GM12878 (cell line): ENCODE measurements at regions not wholly inside any gene's neighbourhood (a gene's known extent, or its start where the extent isn't known, plus 50 kb on each side); places are given as distances from the start of the nearest gene placed in this dataset.

Experiments used
- ATAC-seq: fragments of 200-7000 bp; cut with Tn5 transposase; 3 replicates; pipeline ENCODE4 v1.9.1; 2020; ENCODE audit warnings: mild to moderate bottlenecking, moderate library complexity
- BruUV-seq: library from RNA; stranded (reverse); fragments of 400-500 nt; replicated peaks from 2 replicates; lab custom pipeline; 2021; lab: Mats Ljungman, UMichigan
- CTCF ChIA-PET: fragments of 300-600 bp; sonication (Branson Sonifier 250); formaldehyde crosslinking; extraction: SDS; loops from one replicate; lab custom pipeline; 2021; ENCODE audit warnings: inconsistent platforms; lab: Yijun Ruan, JAX
- POLR2A ChIA-PET: fragments of 350-600 bp; formaldehyde crosslinking; extraction: SDS; loops from one replicate; lab custom pipeline; 2021; ENCODE audit warnings: inconsistent platforms; lab: Charles Lee
- RAD21 ChIA-PET: fragments of 300-600 bp; sonication (Branson Sonifier 250); formaldehyde crosslinking; loops from one replicate; lab custom pipeline; 2023; ENCODE audit warnings: antibody characterized with exemption; ENCODE audit not compliant: unreplicated experiment; lab: Charles Lee
- SMC1A ChIA-PET: fragments of 300-600 bp; sonication (Branson Sonifier 250); formaldehyde crosslinking; loops from one replicate; lab custom pipeline; 2023; ENCODE audit not compliant: unreplicated experiment, uncharacterized antibody; lab: Charles Lee
- DNase-seq: peaks from one replicate; pipeline ENCODE4 v3.0.0-alpha.2; 2011; ENCODE audit warnings: low read depth, low spot score
- FAIRE-seq: peaks from 3 replicates; lab custom pipeline; 2011; peaks lifted over from hg19 to GRCh38; lab: Jason Lieb, UNC
- H2AFZ ChIP-seq: 2 replicates; pipeline ENCODE4 v1.6.0; 2011; ENCODE audit warnings: low read depth, low read length, control low read depth; ENCODE audit not compliant: control insufficient read depth
- H3K27ac ChIP-seq: 2 replicates; pipeline ENCODE4 v1.5.1; 2011; ENCODE audit warnings: control low read depth; ENCODE audit not compliant: control insufficient read depth, insufficient read depth
- H3K27me3 ChIP-seq, 2 experiments: replicated peaks in 1 of 2; 2 replicates each; pipeline versions ENCODE4 v1.6.0 to v1.6.1; 2011; ENCODE audit warnings: low read length in 1 of 2; ENCODE audit not compliant: control insufficient read depth in 2 of 2, insufficient read depth in 2 of 2
- H3K36me3 ChIP-seq, 2 experiments: 2 replicates each; pipeline ENCODE4 v1.5.1; 2011; ENCODE audit warnings: low read length in 1 of 2; ENCODE audit not compliant: control insufficient read depth in 2 of 2, insufficient read depth in 2 of 2
- H3K4me1 ChIP-seq: 2 replicates; pipeline ENCODE4 v1.6.1; 2011; ENCODE audit warnings: mild to moderate bottlenecking, low read length, moderate library complexity, mixed read lengths; ENCODE audit not compliant: control insufficient read depth, insufficient read depth
- H3K4me2 ChIP-seq: 2 replicates; pipeline ENCODE4 v1.6.0; 2011; ENCODE audit warnings: control low read depth; ENCODE audit not compliant: control insufficient read depth, insufficient read depth
- H3K4me3 ChIP-seq: fragments of 200-600 bp; sonication (generic); 2 replicates; pipeline ENCODE4 v1.5.1; 2016
- H3K79me2 ChIP-seq: 2 replicates; pipeline ENCODE4 v1.6.0; 2011; ENCODE audit warnings: low read length; ENCODE audit not compliant: control insufficient read depth, insufficient read depth
- H3K9ac ChIP-seq: 2 replicates; pipeline ENCODE4 v1.8.0; 2011; ENCODE audit warnings: low read length, control low read depth, mixed read lengths; ENCODE audit not compliant: control insufficient read depth, insufficient read depth
- H3K9me3 ChIP-seq: replicated peaks from 3 replicates; pipeline ENCODE4 v1.5.1; 2011; ENCODE audit warnings: mild to moderate bottlenecking, low read length; ENCODE audit not compliant: control insufficient read depth, insufficient read depth
- H4K20me1 ChIP-seq: 2 replicates; pipeline ENCODE4 v1.6.0; 2011; ENCODE audit not compliant: control insufficient read depth, insufficient read depth
- BCL3 ChIP-seq: IDR thresholded peaks from 2 replicates; pipeline ENCODE4 v1.6.1; 2011; ENCODE audit warnings: borderline replicate concordance, low read depth, mild to moderate bottlenecking, moderate library complexity, low read length; ENCODE audit not compliant: insufficient read depth, poor library complexity, severe bottlenecking
- ELK1 ChIP-seq: IDR thresholded peaks from 2 replicates; pipeline ENCODE4 v1.6.1; 2012; ENCODE audit warnings: low read depth, low read length, improper control_type of control experiment
- FOXK2 ChIP-seq: fragments of 450-650 bp; IDR thresholded peaks from 2 replicates; pipeline ENCODE4 v1.6.1; 2017; ENCODE audit warnings: mild to moderate bottlenecking, moderate library complexity
- GATAD2B ChIP-seq: fragments of 450-650 bp; conservative IDR thresholded peaks from 2 replicates; pipeline ENCODE4 v1.6.1; 2017; ENCODE audit warnings: low read depth, mild to moderate bottlenecking, moderate library complexity
- JUNB ChIP-seq: IDR thresholded peaks from 2 replicates; pipeline ENCODE4 v1.6.1; 2016; ENCODE audit warnings: antibody characterized with exemption, mild to moderate bottlenecking
- MTA2 ChIP-seq: fragments of 450-650 bp; IDR thresholded peaks from 2 replicates; pipeline ENCODE4 v1.6.1; 2016; ENCODE audit warnings: low read depth, mild to moderate bottlenecking, moderate library complexity
- NFYB ChIP-seq: IDR thresholded peaks from 2 replicates; pipeline ENCODE4 v1.6.1; 2011; ENCODE audit warnings: low read depth, mild to moderate bottlenecking, low read length, improper control_type of control experiment, moderate library complexity; ENCODE audit not compliant: insufficient read depth
- NKRF ChIP-seq: fragments of 450-650 bp; conservative IDR thresholded peaks from 2 replicates; pipeline ENCODE4 v1.6.1; 2017; ENCODE audit warnings: mild to moderate bottlenecking, moderate library complexity
- ZBED1 ChIP-seq: IDR thresholded peaks from 2 replicates; pipeline ENCODE4 v1.6.1; 2016; ENCODE audit warnings: borderline replicate concordance
- ZNF622 ChIP-seq: fragments of 450-650 bp; IDR thresholded peaks from 2 replicates; pipeline ENCODE4 v1.6.1; 2017; ENCODE audit warnings: mild to moderate bottlenecking, inconsistent platforms
- WGBS: methylation state at CpG from one replicate; pipeline ENCODE4 v1.1.6; 2016; ENCODE audit warnings: low lambda C conversion rate; ENCODE audit not compliant: insufficient replicate concordance, insufficient coverage; ENCODE audit errors: missing lambda C conversion rate; 5-methylcytosine and 5-hydroxymethylcytosine counted together
- in situ Hi-C: fragments of 300-500 bp; cut with MboI; formaldehyde crosslinking; loops from 9 replicates; pipeline ENCODE4 v1.14.3; 2018; ENCODE audit warnings: mixed read lengths
- intact Hi-C: fragments of 100-400 bp; cut with micrococcal nuclease; formaldehyde crosslinking; loops from one replicate; pipeline ENCODE4 v1.14.2; 2022; ENCODE audit not compliant: unreplicated experiment
- TF ChIP-seq, protein P1 (sequence below): IDR thresholded peaks from 2 replicates; pipeline ENCODE4 v1.6.1; 2012; ENCODE audit warnings: low read depth, low read length, improper control_type of control experiment

DNA sequence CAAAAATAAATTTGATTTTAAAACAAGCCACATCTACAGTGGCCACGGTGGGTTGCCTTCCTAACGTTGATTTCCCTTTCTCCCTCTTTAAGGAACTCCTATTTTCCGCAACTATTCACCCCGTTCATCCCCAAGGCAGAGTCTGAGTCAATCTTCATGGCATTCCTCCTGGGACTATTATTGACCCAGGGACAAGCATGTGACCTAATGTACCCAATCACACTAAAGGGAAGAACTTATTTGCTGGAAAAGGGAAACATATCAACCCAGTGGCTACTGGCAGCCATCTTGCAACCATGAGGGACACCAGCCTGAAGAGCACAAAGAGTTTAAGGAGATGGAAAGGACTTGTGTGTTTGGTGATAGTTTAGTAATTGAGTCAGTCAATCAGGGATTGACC is 55.4 kb upstream of the ARHGEF3 start:
- SMC1A ChIA-PET: interaction anchor here (0.5 to 4.1 kb wide), 15 partner anchors 9 to 155 kb away, joined by 3 to 54 read pairs (median 5); partner anchors contain the start of gene ARHGEF3
- CTCF ChIA-PET: interaction anchor here (0.6 to 11.8 kb wide), 22 partner anchors 8 to 155 kb away, joined by 3 to 136 read pairs (median 4); partner anchors contain the start of gene ARHGEF3
- Histone ChIP-seq H3K4me2 (no peak overlapping the region), H3K79me2 (no peaks in the 10 kb centered on the region), H3K9ac (no peak overlapping the region), H3K9me3 (no peaks in the 10 kb centered on the region), H3K4me3 (no peak overlapping the region), H3K27ac (no peak overlapping the region), H3K36me3 (no peaks in the 10 kb centered on the region), H4K20me1 (no peaks in the 10 kb centered on the region), H2AFZ (no peak overlapping the region), H3K27me3 (no peaks in the 10 kb centered on the region), H3K4me1 (peaks cover under 1% of the 10 kb centered on the region)
- POLR2A ChIA-PET: interaction anchor here (0.6 kb wide), 1 partner anchor 243 kb away, joined by 5 read pairs; no protein-coding TSS in a partner anchor
- intact Hi-C loops: no loop called here
- RAD21 ChIA-PET: interaction anchor here (1.2 to 5.7 kb wide), 3 partner anchors 21 to 132 kb away, joined by 3 to 47 read pairs (median 4); no protein-coding TSS in a partner anchor
- TF ChIP-seq ZNF622 (no peak), NFYB (0 out of 2 replicates have a peak, but pooled peaks have one; percentile 42)
- BruUV-seq: no TSS peak
- in situ Hi-C loops: no loop called here
- FAIRE-seq (no peak), DNase-seq (no peak), ATAC-seq (no peak)
- 46% methylated on average over 4 of the region's 4 CpGs for WGBS

GRCh38 chr3:56856752-56857151 is 55.0 kb upstream of the ARHGEF3 start:
- FAIRE-seq: no peak
- POLR2A ChIA-PET: interaction anchor here (0.6 kb wide), 1 partner anchor 243 kb away, joined by 5 read pairs; no protein-coding TSS in a partner anchor
- TF ChIP-seq FOXK2: no peak
- no peak for TF ChIP-seq JUNB
- no peak for TF ChIP-seq ZBED1
- no peak for TF ChIP-seq ELK1
- no peak for TF ChIP-seq NFYB
- TF ChIP-seq GATAD2B: no peak
- TF ChIP-seq MTA2: no peak
- no peak for TF ChIP-seq NKRF
- TF ChIP-seq, protein P1, sequence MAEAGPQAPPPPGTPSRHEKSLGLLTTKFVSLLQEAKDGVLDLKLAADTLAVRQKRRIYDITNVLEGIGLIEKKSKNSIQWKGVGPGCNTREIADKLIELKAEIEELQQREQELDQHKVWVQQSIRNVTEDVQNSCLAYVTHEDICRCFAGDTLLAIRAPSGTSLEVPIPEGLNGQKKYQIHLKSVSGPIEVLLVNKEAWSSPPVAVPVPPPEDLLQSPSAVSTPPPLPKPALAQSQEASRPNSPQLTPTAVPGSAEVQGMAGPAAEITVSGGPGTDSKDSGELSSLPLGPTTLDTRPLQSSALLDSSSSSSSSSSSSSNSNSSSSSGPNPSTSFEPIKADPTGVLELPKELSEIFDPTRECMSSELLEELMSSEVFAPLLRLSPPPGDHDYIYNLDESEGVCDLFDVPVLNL: no peak
- no peak for TF ChIP-seq BCL3

More at GRCh38 chr3:56856752-56857151, 55.0 kb upstream of the ARHGEF3 start:
- H4K20me1 ChIP-seq: no peaks in the 10 kb centered on the region
- ChIA-PET RAD21 (interaction anchor here (1.2 to 5.7 kb wide), 2 partner anchors 102 to 133 kb away, joined by 4 to 47 read pairs; no protein-coding TSS in a partner anchor), SMC1A (interaction anchor here (0.5 to 4.1 kb wide), 18 partner anchors 8 to 154 kb away, joined by 3 to 54 read pairs (median 4); partner anchors contain the start of gene ARHGEF3), CTCF (interaction anchor here (0.6 to 11.8 kb wide), 24 partner anchors 9 to 154 kb away, joined by 3 to 136 read pairs (median 4); partner anchors contain the start of gene ARHGEF3)
- no TSS peak for BruUV-seq
- no peak for DNase-seq
- ATAC-seq: no peak
- no peaks in the 10 kb centered on the region for H3K4me1 ChIP-seq
- no peak overlapping the region for H2AFZ ChIP-seq
- no peaks in the 10 kb centered on the region for H3K9me3 ChIP-seq
- in situ Hi-C loops (no loop called here), intact Hi-C loops (loop anchor here (1.0 kb wide), 1 partner anchor 133 kb away; no protein-coding TSS in a partner anchor)
- H3K27me3 ChIP-seq: no peaks in the 10 kb centered on the region
- no peak overlapping the region for H3K27ac ChIP-seq
- H3K4me3 ChIP-seq: no peak overlapping the region
- no peaks in the 10 kb centered on the region for H3K79me2 ChIP-seq
- no peak overlapping the region for H3K9ac ChIP-seq
- H3K36me3 ChIP-seq: no peaks in the 10 kb centered on the region
- no peak overlapping the region for H3K4me2 ChIP-seq
